H1 (cell line): ENCODE measurements at regions not wholly inside any gene's neighbourhood (a gene's known extent, or its start where the extent isn't known, plus 50 kb on each side); places are given as distances from the start of the nearest gene placed in this dataset.

Experiments
- CTCF ChIP-seq, 3 experiments: IDR thresholded peaks; 1 replicate in 2 of 3; 2 replicates in 1 of 3; pipeline versions ENCODE4 v1.5.1 to v1.6.1; 2011; ENCODE audit warnings: low read length in 3 of 3, mild to moderate bottlenecking in 3 of 3, inconsistent platforms in 2 of 3, low read depth in 1 of 3, moderate library complexity in 1 of 3; ENCODE audit not compliant: insufficient read depth in 1 of 3; ENCODE audit errors: control extremely low read depth in 1 of 3
- MAX ChIP-seq: IDR thresholded peaks from 2 replicates; pipeline ENCODE4 v1.6.1; 2012; ENCODE audit warnings: inconsistent platforms
- POLR2A ChIP-seq, 2 experiments: IDR thresholded peaks; 1 replicate in 1 of 2; 2 replicates in 1 of 2; pipeline ENCODE4 v1.6.1; 2011; ENCODE audit warnings: low read depth in 2 of 2, low read length in 2 of 2, mild to moderate bottlenecking in 2 of 2; ENCODE audit errors: control extremely low read depth in 1 of 2
- SP4 ChIP-seq: IDR thresholded peaks from 2 replicates; pipeline ENCODE4 v1.6.1; 2012; ENCODE audit warnings: low read length, inconsistent platforms
- SUZ12 ChIP-seq: fragments of 200-600 bp; sonication (generic); IDR thresholded peaks from 2 replicates; pipeline ENCODE4 v1.6.1; 2012; ENCODE audit warnings: mild to moderate bottlenecking, inconsistent platforms, low read length, moderate library complexity, mixed read lengths

GRCh38 chr1:30060738-30061137, 662.6 kb downstream of the MATN1 start:
- TF ChIP-seq MAX (no peak), CTCF (IDR thresholded peaks at IDR 0.05; ENCODE audit: control extremely low read depth in 1 of 3, insufficient read depth in 1 of 3, low read depth in 1 of 3, low read length in 3 of 3) (no peak), SP4 (no peak), SUZ12 (no peak), POLR2A (IDR thresholded peaks at IDR 0.05; ENCODE audit: control extremely low read depth in 1 of 2, low read depth in 2 of 2, low read length in 2 of 2) (no peak)
